HG03139 (cell line): ENCODE measurements at regions not wholly inside any gene's neighbourhood (a gene's known extent, or its start where the extent isn't known, plus 50 kb on each side); places are given as distances from the start of the nearest gene placed in this dataset.
A peak's percentile ranks its signal among the peaks of the same experiment; 100 is the strongest.

Experiments used
- ATAC-seq: cut with Tn5 transposase; IDR thresholded peaks from one replicate; pipeline ENCODE4 v1.9.1; 2021; ENCODE audit not compliant: unreplicated experiment

- no peak for ATAC-seq
Measured at GRCh38 chr1:61627365-61627764, 97.6 kb downstream of the TM2D1 start.

DNA sequence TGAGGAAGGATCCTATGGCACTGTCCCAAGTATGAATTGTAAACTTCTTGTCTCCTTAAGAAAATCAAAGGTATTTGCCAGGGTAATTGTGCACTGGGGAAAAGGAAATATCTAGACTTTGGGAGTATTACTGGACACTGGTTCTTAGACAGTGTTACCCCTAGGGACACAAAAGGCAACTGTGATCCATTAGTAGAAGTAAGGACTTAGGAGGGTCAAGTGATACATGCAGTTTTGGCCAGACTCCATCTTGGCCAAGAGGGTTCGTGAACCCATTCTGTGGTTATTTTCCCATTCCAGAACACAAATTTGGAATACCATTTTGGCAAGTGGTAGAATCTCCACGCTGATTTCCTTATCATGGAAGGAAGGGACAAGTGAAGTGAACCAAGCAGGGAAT lies 98.1 kb downstream of the TM2D1 start:
- ATAC-seq: no peak

- no peak for ATAC-seq
Measured at GRCh38 chr1:61623852-61624251, 101.1 kb downstream of the TM2D1 start.

DNA sequence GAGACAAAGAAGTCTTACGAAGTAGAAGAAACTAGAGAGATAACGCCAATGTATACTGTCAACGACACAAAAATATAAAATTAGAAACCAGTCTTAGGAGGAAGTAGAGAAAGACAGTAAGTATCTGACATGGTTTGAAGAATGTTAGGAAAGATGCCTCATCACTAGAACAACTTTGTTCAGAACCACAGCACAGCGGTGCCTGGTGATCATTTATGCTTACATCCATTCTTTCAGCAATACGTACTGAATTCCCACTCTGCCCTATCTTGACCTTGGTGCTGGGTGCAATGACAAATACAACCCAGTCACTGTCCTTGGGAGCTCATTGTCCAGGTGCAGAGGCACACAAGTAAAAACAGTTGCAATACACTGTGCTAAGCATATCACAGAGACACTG lies 104.4 kb downstream of the TM2D1 start:
- no peak for ATAC-seq

GRCh38 chr1:61618755-61619154 lies 106.2 kb downstream of the TM2D1 start:
- ATAC-seq: no peak

GRCh38 chr1:61618193-61618592 lies 106.7 kb downstream of the TM2D1 start:
- ATAC-seq: no peak

GRCh38 chr1:61616830-61617229 lies 108.1 kb downstream of the TM2D1 start:
- no peak for ATAC-seq

DNA sequence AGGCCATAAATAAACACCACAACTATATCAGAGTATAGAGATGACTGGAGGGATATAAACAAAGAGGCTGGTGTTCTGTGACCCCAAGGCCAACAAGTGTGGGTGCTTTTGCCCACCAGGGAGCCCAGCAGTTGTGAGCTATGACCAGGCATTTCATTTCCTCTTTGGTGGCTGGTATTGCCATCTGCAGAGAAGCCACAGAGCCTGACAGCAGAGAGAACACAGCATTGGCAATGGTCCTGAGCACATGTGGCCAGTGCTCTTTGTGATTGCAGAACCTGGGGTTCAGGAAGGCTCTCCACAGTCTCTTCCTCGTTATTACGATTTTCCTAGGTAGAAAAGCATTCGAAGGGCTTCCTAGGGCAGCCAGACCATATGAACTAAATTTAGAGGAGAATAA lies 112.3 kb downstream of the TM2D1 start:
- ATAC-seq: no peak

DNA sequence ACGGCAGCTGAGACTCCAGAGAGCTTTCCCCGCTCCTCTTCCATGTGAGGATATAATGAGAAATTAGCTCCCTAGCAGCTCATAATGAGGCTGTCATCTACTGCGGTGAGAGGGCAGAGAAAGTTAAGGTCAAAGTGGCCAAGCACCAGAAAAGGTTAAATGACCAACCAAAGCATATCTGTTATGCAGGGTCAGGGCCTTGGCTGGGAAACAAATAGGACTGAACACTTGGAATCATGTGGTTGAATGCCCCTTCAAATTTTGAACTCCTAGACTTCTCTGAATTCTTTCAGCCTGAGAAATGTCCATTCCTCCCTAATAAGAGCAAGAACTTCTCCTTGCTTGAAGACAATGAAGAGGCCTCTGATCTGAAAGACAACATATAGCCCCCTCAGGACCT lies 115.9 kb downstream of the TM2D1 start:
- no peak for ATAC-seq

- ATAC-seq: no peak
Measured at GRCh38 chr1:61607448-61607847, 117.5 kb downstream of the TM2D1 start.

DNA sequence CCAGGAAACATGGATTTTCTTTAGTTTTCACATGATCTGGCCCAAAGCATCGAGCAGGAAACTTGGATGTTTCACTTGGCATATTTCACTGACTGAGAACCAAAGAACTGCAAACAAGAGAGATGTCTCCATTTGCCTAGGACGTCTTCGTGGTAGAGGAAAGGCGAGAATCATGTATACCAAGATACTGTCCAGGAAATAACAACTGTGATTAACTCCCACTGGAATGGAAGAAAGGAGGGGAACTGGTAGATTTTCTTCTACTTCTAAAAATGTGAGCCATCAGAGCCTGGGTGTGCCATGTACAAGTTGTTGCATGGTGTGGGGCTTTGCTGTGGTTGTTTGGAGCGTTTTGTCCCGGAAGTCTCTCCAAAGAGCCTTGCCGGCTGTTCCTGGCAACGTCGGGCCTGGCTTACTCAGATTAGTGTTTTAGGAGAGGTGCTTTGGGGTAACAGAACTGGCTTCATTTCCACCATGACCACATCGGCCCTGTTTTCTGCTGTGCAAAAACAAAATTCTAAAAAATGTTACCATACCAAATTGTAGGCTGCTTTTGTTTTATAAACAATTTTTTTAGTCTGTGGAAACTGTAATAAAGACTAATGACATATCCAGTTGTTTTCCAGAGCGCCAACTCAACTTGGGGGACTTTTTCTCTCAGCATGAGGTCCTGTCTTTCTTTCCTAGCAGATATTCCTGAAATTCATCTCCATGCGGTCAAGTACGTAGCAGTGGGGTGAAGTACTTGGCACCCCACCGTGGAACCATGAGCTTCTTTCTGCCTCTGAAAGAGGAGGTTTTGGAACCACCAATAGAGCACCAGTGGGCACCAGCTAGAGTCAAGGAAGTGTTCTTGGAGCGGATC lies 118.3 kb downstream of the TM2D1 start:
- no peak for ATAC-seq

DNA sequence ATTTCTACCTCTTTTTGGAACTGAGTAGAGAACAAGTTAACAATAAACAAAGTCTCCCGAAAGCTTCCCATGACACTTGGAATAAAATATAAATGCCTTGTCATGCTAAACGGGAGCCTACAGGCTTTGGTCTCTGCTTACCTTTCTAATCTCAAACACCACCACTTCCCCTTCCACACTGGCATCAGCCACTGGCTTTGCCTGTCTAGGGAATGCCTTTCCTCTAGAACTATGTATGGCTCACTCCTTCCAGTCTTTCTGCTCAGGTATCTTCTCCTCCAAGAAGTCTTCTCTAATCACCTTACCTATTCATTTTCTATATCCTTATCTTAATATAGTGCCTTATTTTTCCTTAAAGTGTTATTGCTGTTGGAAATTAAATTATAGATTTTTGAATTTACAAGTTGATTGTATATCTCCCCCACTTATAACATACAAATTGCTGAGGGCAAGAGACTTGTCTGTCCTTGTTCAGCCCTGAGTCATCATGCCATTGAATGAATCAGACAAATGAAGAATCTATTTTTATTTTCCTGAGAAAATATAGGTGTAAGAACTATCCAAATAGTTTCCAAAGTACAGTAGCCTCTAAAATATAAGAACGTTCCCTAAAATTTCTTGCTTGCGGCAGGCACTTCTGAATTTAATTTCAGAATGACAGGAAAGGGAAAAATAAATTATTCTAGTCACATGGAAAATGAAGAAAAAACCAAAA lies 119.2 kb downstream of the TM2D1 start:
- ATAC-seq: no peak

GRCh38 chr1:61604684-61605083 lies 120.3 kb downstream of the TM2D1 start:
- no peak for ATAC-seq

GRCh38 chr1:61604261-61604660 lies 120.7 kb downstream of the TM2D1 start:
- ATAC-seq: no peak

DNA sequence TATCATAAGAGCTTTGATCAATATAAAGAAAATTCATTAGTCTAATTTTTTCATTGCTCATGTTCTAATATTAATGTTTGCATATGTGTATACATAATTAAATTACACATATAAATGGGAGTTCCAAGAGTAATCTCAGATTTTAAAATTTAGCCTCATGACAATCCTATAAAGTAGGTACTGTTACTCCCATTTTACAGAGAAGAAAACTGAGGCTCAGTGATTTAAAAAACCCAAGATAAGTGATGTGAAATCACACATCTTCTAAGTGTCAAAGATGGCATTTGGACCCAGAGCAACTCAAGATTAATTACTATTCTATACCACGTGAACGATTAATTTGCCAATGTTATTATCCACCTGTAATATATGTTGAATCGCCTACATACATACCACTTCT lies 122.3 kb downstream of the TM2D1 start:
- ATAC-seq: no peak

DNA sequence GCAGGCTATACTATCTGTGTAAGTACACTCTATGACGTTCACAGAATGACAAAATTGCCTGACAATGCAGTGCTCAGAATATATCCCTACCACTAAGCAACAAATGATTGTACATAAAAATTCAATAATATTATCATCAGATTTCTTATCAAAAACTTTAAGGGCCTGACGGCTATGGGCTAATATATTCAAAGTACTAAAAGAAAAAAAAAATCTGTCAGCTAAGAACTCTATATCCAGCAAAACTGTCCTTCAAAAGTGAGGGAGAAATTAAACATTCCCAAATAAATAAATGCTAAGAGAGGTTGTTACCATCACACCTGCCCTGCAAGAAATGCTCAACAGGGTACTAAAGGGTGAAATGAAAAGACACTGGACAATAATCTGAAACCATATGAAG lies 127.3 kb downstream of the TM2D1 start:
- no peak for ATAC-seq

DNA sequence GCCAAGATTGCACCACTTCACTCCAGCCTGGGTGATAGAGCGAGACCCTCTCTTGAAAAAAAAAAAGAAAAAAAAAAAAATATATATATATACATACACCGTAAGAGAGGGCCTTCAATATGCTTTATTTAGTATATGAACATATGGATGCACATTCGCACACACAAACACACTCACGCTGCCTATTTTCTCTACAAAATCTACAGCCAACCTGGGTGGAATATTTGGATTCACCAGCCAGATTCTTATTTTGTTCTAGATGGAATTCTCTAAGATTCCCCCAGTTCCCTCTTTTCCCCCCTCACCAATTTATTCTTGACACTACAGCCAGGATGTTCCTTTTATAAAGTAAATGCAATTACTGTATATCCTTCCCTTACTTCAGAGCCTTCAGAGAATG lies 131.6 kb downstream of the TM2D1 start:
- no peak for ATAC-seq

- no peak for ATAC-seq
Measured at GRCh38 chr1:61591351-61591750, 133.6 kb downstream of the TM2D1 start.

GRCh38 chr1:61588736-61589672 lies 135.9 kb downstream of the TM2D1 start:
- ATAC-seq: peak; percentile 93

GRCh38 chr1:61585714-61586113 lies 139.2 kb downstream of the TM2D1 start:
- ATAC-seq: no peak

DNA sequence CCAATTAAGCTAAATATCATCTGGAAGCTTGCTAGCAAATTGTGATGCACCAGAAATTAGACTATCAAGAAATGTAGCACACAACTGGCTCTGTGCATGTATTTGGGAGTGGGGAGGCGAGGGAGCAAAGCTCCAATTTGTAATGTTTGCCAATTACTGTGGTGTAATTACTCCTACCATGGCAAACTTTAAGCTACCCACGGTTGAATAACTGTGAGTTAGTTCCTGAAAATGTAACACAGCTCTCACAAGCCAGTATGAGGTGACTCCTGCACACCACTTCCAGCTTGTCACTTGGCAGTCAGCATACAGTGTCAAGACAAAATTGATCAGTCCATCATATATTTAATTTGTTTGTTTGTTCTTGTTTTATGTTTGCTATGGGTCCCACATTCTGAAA lies 141.2 kb downstream of the TM2D1 start:
- ATAC-seq: no peak
